Aorta (tissue), 5 donors: ENCODE measurements at regions not wholly inside any gene's neighbourhood (a gene's known extent, or its start where the extent isn't known, plus 50 kb on each side); places are given as distances from the start of the nearest gene placed in this dataset.

Experiments used
- ATAC-seq: fragments of 200-7000 bp; cut with Tn5 transposase; one replicate; pipeline ENCODE4 v1.9.1; 2022; ENCODE audit warnings: moderate library complexity; ENCODE audit not compliant: low FRiP score
- DNase-seq, 2 donors: peaks; one replicate each; pipeline ENCODE4 v3.0.0-alpha.2; 2020
- H3K27ac ChIP-seq, 2 donors: one replicate each; pipeline ENCODE4 v1.5.1; 2013; ENCODE audit warnings: low read length in 2 of 2, mild to moderate bottlenecking in 2 of 2, moderate library complexity in 2 of 2, control low read depth in 1 of 2, inconsistent platforms in 1 of 2, low read depth in 1 of 2
- H3K27me3 ChIP-seq, 2 donors: one replicate each; pipeline ENCODE4 v1.6.1; 2013; ENCODE audit warnings: control low read depth in 1 of 2, low read length in 1 of 2, mild to moderate bottlenecking in 1 of 2, moderate library complexity in 1 of 2; ENCODE audit not compliant: insufficient read depth in 2 of 2, control insufficient read depth in 1 of 2
- H3K36me3 ChIP-seq, 2 donors: one replicate each; pipeline ENCODE4 v1.6.1; 2013; ENCODE audit warnings: control low read depth in 1 of 2, low read length in 1 of 2, mild to moderate bottlenecking in 1 of 2; ENCODE audit not compliant: insufficient read depth in 2 of 2, control insufficient read depth in 1 of 2
- H3K4me1 ChIP-seq, 2 donors: one replicate each; pipeline ENCODE4 v1.6.1; 2013; ENCODE audit warnings: low read length in 2 of 2, control low read depth in 1 of 2, mild to moderate bottlenecking in 1 of 2, moderate library complexity in 1 of 2; ENCODE audit not compliant: insufficient read depth in 2 of 2, control insufficient read depth in 1 of 2
- H3K4me3 ChIP-seq, 2 donors: one replicate each; pipeline ENCODE4 v1.5.1; 2013; ENCODE audit warnings: low read length in 2 of 2, control low read depth in 1 of 2, mild to moderate bottlenecking in 1 of 2
- H3K9me3 ChIP-seq: one replicate; pipeline ENCODE4 v1.6.1; 2013; ENCODE audit warnings: mild to moderate bottlenecking, low read length; ENCODE audit not compliant: control insufficient read depth
- WGBS, 2 donors: extraction: QIAGEN DNeasy Blood & Tissue Kit; methylation state at CpG; one replicate each; pipeline ENCODE4 v1.1.7; 2013; 5-methylcytosine and 5-hydroxymethylcytosine counted together
- intact Hi-C, 2 donors: fragments of 100-400 bp; cut with DNase I; formaldehyde crosslinking; loops; one replicate each; pipeline versions ENCODE4 v1.14.2 to v1.15.0; 2022
- donor health status: healthy with polysubstance abuse.
- donor health status: Bipolar disorder and iron deficiency.
- donor health status: DM: no; HTN: no; CAD: no.
- donor health status: DM: no; HTN: no; CAD: no.
- donor health status: DM: yes; HTN: yes; CAD: no.

GRCh38 chr4:108378164-108378563, 209.4 kb upstream of the LEF1 start:
- Histone ChIP-seq H3K9me3 (no peaks in the 10 kb centered on the region), H3K27me3 (peaks cover 0 to 6% of the 10 kb centered on the region in 2 donors), H3K4me1 (peaks cover 0 to 1% of the 10 kb centered on the region in 2 donors), H3K36me3 (no peaks in the 10 kb centered on the region), H3K4me3 (no peak overlapping the region), H3K27ac (no peak overlapping the region)
- DNase-seq (no peak), ATAC-seq (no peak)
- 73 to 80% methylated on average over 6 of the region's 6 CpGs for WGBS, 2 donors
- intact Hi-C loops, result no loop called here

- Histone ChIP-seq H3K27ac (no peak overlapping the region), H3K4me1 (peaks cover 0 to 1% of the 10 kb centered on the region in 2 donors), H3K9me3 (no peaks in the 10 kb centered on the region), H3K4me3 (no peak overlapping the region), H3K27me3 (peaks cover 0 to 6% of the 10 kb centered on the region in 2 donors), H3K36me3 (no peaks in the 10 kb centered on the region)
- WGBS, 2 donors, result 26 to 27% methylated on average over 3 of the region's 3 CpGs
- ATAC-seq (no peak), DNase-seq (no peak)
- intact Hi-C loops, result no loop called here
Observed at GRCh38 chr4:108377021-108377420, 208.3 kb upstream of the LEF1 start.

GRCh38 chr4:108375434-108375833, 206.7 kb upstream of the LEF1 start:
- intact Hi-C loops, result no loop called here
- Histone ChIP-seq H3K36me3 (no peaks in the 10 kb centered on the region), H3K4me3 (no peak overlapping the region), H3K27ac (no peak overlapping the region), H3K4me1 (no peaks in the 10 kb centered on the region), H3K27me3 (peaks cover 0 to 6% of the 10 kb centered on the region in 2 donors), H3K9me3 (no peaks in the 10 kb centered on the region)
- ATAC-seq (no peak), DNase-seq (no peak)
- 74 to 75% methylated on average over 3 of the region's 3 CpGs for WGBS, 2 donors

- Histone ChIP-seq H3K4me3 (no peak overlapping the region), H3K4me1 (no peaks in the 10 kb centered on the region), H3K9me3 (no peaks in the 10 kb centered on the region), H3K27ac (no peak overlapping the region), H3K27me3 (no peaks in the 10 kb centered on the region), H3K36me3 (no peaks in the 10 kb centered on the region)
- WGBS, 2 donors, result 87 to 92% methylated on average over 5 of the region's 5 CpGs
- intact Hi-C loops, result no loop called here
- ATAC-seq (no peak), DNase-seq (no peak)
Observed at GRCh38 chr4:108372681-108373080, 203.9 kb upstream of the LEF1 start.

- Histone ChIP-seq H3K27ac (no peak overlapping the region), H3K4me1 (no peaks in the 10 kb centered on the region), H3K9me3 (no peaks in the 10 kb centered on the region), H3K36me3 (no peaks in the 10 kb centered on the region), H3K4me3 (no peak overlapping the region), H3K27me3 (no peaks in the 10 kb centered on the region)
- intact Hi-C loops, result no loop called here
- 67 to 68% methylated on average over 8 of the region's 8 CpGs for WGBS, 2 donors
- DNase-seq, result no peak
- ATAC-seq, result no peak
Observed at GRCh38 chr4:108371282-108371681, 202.6 kb upstream of the LEF1 start.

- Histone ChIP-seq H3K27ac (no peak overlapping the region), H3K27me3 (no peaks in the 10 kb centered on the region), H3K4me3 (no peak overlapping the region), H3K9me3 (no peaks in the 10 kb centered on the region), H3K36me3 (no peaks in the 10 kb centered on the region), H3K4me1 (no peaks in the 10 kb centered on the region)
- DNase-seq (no peak), ATAC-seq (no peak)
- intact Hi-C loops, result no loop called here
- 27 to 34% methylated on average over 21 of the region's 21 CpGs for WGBS, 2 donors
Observed at GRCh38 chr4:108370291-108371141, 201.8 kb upstream of the LEF1 start.

GRCh38 chr4:108369035-108369655, 200.4 kb upstream of the LEF1 start:
- Histone ChIP-seq H3K4me3 (no peak overlapping the region), H3K36me3 (no peaks in the 10 kb centered on the region), H3K27me3 (no peaks in the 10 kb centered on the region), H3K4me1 (no peaks in the 10 kb centered on the region), H3K9me3 (no peaks in the 10 kb centered on the region), H3K27ac (no peak overlapping the region)
- ATAC-seq (no peak), DNase-seq (no peak)
- WGBS, 2 donors, result 78 to 82% methylated on average over 5 of the region's 5 CpGs
- intact Hi-C loops, result no loop called here

GRCh38 chr4:108367751-108368150, 199.0 kb upstream of the LEF1 start:
- H3K27me3 ChIP-seq, result no peaks in the 10 kb centered on the region
- no peak overlapping the region for H3K27ac ChIP-seq
- no peaks in the 10 kb centered on the region for H3K4me1 ChIP-seq
- H3K9me3 ChIP-seq, result no peaks in the 10 kb centered on the region
- WGBS, 2 donors, result 65 to 68% methylated on average over 2 of the region's 2 CpGs
- intact Hi-C loops, result no loop called here
- H3K36me3 ChIP-seq, result no peaks in the 10 kb centered on the region
- ATAC-seq, result no peak
- no peak for DNase-seq
- no peak overlapping the region for H3K4me3 ChIP-seq

GRCh38 chr4:108366716-108367115, 198.0 kb upstream of the LEF1 start:
- H3K27ac ChIP-seq, result no peak overlapping the region
- no peaks in the 10 kb centered on the region for H3K36me3 ChIP-seq
- intact Hi-C loops, result no loop called here
- no peaks in the 10 kb centered on the region for H3K4me1 ChIP-seq
- DNase-seq, result no peak
- ATAC-seq, result no peak
- 86 to 88% methylated on average over 1 of the region's 1 CpG for WGBS, 2 donors
- H3K9me3 ChIP-seq, result no peaks in the 10 kb centered on the region
- H3K4me3 ChIP-seq, result no peak overlapping the region
- no peaks in the 10 kb centered on the region for H3K27me3 ChIP-seq
